AG09319 (cell line): ENCODE measurements at regions not wholly inside any gene's neighbourhood (a gene's known extent, or its start where the extent isn't known, plus 50 kb on each side); places are given as distances from the start of the nearest gene placed in this dataset.
"Not testable (repeated sequence)": the region's sequence is repeated elsewhere in the genome, so short reads cannot be mapped to it uniquely, and the experiment has no call there.

Source experiments
- DNase-seq: peaks from one replicate; pipeline ENCODE4 v3.0.0-alpha.2; 2010; ENCODE audit warnings: low read depth; ENCODE audit errors: extremely low read depth
- TF ChIP-seq, protein P1 (sequence below): IDR thresholded peaks from 2 replicates; pipeline ENCODE4 v1.5.1; 2011; ENCODE audit warnings: low read depth, mild to moderate bottlenecking, inconsistent platforms, low read length, moderate library complexity

DNA sequence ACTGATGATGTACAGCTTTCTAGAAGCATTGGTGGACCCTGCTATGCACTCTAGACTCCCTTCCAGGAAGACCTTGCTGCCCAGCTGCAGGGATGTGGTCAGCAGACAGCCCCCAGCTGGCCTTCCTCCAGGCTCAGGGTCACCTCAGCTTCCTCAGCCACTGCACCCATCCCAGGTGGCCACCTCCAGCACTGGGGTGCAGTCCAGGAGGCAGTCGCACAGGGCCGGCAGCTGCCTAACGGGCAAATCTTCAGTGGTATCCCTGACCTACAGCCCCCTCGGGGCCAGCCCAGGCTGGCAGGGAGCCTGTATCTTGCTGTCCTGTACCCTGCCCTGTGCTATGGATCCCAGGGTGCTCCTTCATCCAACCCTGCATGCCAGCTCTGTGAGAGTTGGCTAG is 81.8 kb downstream of the GADD45G start:
- TF ChIP-seq, protein P1, sequence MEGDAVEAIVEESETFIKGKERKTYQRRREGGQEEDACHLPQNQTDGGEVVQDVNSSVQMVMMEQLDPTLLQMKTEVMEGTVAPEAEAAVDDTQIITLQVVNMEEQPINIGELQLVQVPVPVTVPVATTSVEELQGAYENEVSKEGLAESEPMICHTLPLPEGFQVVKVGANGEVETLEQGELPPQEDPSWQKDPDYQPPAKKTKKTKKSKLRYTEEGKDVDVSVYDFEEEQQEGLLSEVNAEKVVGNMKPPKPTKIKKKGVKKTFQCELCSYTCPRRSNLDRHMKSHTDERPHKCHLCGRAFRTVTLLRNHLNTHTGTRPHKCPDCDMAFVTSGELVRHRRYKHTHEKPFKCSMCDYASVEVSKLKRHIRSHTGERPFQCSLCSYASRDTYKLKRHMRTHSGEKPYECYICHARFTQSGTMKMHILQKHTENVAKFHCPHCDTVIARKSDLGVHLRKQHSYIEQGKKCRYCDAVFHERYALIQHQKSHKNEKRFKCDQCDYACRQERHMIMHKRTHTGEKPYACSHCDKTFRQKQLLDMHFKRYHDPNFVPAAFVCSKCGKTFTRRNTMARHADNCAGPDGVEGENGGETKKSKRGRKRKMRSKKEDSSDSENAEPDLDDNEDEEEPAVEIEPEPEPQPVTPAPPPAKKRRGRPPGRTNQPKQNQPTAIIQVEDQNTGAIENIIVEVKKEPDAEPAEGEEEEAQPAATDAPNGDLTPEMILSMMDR, result no peak

DNA sequence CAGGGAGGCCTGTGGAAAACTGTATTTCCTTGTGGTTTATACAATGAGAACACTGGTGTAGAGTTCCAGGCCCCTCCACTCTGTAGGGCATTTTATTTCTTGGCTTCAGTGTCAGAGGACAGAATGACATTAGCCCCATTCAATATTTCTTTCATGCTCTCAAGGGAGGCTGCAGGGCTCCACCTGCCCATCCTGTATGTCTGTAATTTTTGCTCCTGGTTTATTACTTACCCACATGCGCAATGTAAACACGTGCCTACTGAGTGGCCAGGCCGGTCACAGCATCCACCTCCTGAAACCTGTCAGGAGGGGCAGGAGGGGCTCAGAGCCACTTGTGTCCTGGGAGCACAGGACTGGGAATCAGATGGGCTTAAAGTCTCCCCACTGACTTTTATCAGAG is 82.4 kb downstream of the GADD45G start:
- TF ChIP-seq, protein P1, result no peak
- DNase-seq, result no peak

More for the DNA sequence above, 81.8 kb downstream of the GADD45G start:
- DNase-seq, result no peak

DNA sequence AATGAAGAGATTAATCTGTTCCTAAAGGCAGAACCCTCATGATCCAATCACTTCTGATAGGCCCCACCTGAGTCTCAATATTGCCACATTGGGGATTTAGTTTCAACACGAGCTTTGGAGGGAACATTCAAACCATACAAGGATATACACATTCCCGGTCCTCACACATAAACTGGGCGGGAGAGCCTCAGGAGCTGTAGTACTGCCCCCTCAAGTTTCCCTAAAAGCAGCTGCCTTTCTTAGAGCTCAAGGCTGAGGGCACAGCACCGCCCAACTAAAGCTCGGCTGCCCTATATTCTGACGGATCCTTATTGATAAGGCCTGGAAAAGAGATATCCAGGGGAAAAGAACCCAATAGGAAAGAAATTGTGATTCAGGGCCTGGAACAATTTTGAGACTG is 83.0 kb downstream of the GADD45G start:
- TF ChIP-seq, protein P1, result no peak
- no peak for DNase-seq

- DNase-seq, result not testable (repeated sequence)
These were observed 84.5 kb downstream of the GADD45G start for GRCh38 chr9:89689321-89689720.

GRCh38 chr9:89690334-89690912 is 85.6 kb downstream of the GADD45G start:
- TF ChIP-seq, protein P1, result no peak
- no peak for DNase-seq

DNA sequence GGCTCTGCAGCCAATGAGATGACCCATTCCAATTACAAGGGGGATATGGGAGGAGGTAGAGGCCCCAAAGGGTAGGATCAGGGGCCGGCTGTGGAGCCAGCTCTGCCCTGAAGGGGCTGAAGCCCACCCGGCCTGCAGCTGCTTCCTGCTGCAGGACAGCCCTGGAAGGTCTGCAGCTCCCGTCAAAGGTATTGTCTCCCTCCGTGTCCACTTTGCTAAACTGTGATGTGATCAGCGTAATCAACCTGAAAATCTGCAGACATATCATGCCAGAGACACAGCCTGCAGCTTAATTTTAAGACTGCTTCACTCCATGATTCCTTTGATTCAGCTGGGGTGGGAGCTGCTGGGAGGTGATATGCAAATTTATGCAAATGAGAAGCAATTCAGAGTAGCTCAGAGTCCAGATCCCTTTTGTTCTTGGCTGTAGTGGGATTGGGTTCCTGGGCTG is 90.7 kb downstream of the GADD45G start:
- TF ChIP-seq, protein P1, result no peak
- DNase-seq, result no peak

DNA sequence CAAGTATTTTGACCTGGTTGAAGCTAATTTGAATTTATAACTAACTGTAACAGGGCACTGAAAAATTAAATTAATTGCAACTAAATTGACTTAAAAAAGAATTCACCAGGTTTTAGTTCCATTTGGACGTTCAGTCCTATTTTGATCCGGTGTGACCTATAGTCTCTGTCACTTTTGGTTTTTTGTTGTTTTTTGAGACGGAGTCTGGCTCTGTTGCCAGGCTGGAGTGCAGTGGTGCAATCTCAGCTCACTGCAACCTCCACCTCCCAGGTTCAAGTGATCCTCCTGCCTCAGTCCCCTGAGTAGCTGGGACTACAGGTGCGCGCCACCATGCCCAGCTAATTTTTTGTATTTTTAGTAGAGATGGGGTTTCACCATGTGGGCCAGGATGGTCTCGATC is 91.2 kb downstream of the GADD45G start:
- DNase-seq, result not testable (repeated sequence)

DNA sequence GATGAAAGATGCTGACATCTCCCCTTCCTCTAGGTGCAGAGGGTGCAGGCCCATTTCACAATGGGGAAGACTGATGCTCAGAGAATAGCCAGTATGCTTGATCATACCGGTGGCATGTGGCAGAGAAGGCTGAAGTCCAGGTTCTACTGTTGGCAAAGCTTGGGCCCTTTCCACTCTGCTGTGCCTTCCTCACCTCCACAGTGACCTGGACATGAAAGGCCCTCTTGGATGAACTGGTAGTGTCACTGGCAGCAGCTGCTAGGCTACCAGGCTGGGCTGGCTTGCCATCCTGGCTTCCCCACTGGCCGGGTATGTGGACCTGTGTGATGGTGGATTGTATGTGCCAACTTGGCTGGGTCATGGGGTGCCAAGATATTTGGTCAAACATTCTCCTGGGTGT is 92.0 kb downstream of the GADD45G start:
- DNase-seq, result no peak
- TF ChIP-seq, protein P1, result no peak
